Ishikawa (cell line): ENCODE measurements at regions not wholly inside any gene's neighbourhood (a gene's known extent, or its start where the extent isn't known, plus 50 kb on each side); places are given as distances from the start of the nearest gene placed in this dataset.

Experiments
- CEBPB ChIP-seq: IDR thresholded peaks from 2 replicates; pipeline ENCODE4 v1.6.1; 2012
- CREB1 ChIP-seq: IDR thresholded peaks from 2 replicates; pipeline ENCODE4 v1.6.1; 2012; ENCODE audit warnings: low read depth
- EGR1 ChIP-seq: IDR thresholded peaks from 2 replicates; pipeline ENCODE4 v1.6.1; 2012
- EP300 ChIP-seq: IDR thresholded peaks from 2 replicates; pipeline ENCODE4 v1.6.1; 2012; ENCODE audit warnings: borderline replicate concordance
- FOXM1 ChIP-seq: IDR thresholded peaks from 2 replicates; pipeline ENCODE4 v1.6.1; 2012; ENCODE audit warnings: low read depth, borderline replicate concordance
- NFIC ChIP-seq: IDR thresholded peaks from 2 replicates; pipeline ENCODE4 v1.6.1; 2012
- RAD21 ChIP-seq: IDR thresholded peaks from 2 replicates; pipeline ENCODE4 v1.6.1; 2012; ENCODE audit warnings: low read depth
- TAF1 ChIP-seq: IDR thresholded peaks from 2 replicates; pipeline ENCODE4 v1.6.1; 2012; ENCODE audit warnings: low read depth, mild to moderate bottlenecking
- TCF12 ChIP-seq: IDR thresholded peaks from 2 replicates; pipeline ENCODE4 v1.6.1; 2012; ENCODE audit warnings: low read depth
- TEAD4 ChIP-seq: IDR thresholded peaks from 2 replicates; pipeline ENCODE4 v1.6.1; 2012
- YY1 ChIP-seq: IDR thresholded peaks from 2 replicates; pipeline ENCODE4 v1.6.1; 2012; ENCODE audit warnings: low read depth
- ZBTB7A ChIP-seq: IDR thresholded peaks from 2 replicates; pipeline ENCODE4 v1.6.1; 2012; ENCODE audit warnings: low read depth
- TF ChIP-seq, protein P1 (sequence below): IDR thresholded peaks from 2 replicates; pipeline ENCODE4 v1.6.1; 2012
- TF ChIP-seq, protein P2 (sequence below): IDR thresholded peaks from 2 replicates; pipeline ENCODE4 v1.6.1; 2012
- TF ChIP-seq, protein P3 (sequence below): IDR thresholded peaks from 2 replicates; pipeline ENCODE4 v1.6.1; 2012; ENCODE audit warnings: low read depth, mild to moderate bottlenecking

DNA sequence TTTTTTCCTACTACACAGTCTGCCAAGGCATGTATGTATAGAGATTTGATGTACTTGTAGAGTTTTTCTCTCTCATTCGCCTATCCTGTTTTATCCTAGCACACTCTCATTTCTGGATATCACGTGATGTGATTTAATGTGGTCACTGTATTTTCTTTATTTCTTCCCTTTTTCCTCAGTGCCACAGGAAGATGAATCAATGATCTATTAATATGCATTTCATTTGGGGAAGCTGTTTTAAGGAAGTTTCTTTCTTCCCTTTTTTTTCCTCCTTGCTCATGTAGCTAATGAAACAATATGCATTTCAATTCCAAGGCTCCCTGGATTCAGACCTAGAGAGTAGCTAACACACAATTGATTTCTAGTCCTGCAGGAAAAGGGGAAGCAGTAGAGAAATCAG lies 506.3 kb upstream of the WWC1 start:
- no peak for TF ChIP-seq NFIC
- TF ChIP-seq, protein P1, sequence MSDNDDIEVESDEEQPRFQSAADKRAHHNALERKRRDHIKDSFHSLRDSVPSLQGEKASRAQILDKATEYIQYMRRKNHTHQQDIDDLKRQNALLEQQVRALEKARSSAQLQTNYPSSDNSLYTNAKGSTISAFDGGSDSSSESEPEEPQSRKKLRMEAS = no peak
- TF ChIP-seq FOXM1 = no peak
- no peak for TF ChIP-seq EGR1
- TF ChIP-seq YY1 = no peak
- no peak for TF ChIP-seq ZBTB7A
- TF ChIP-seq, protein P2, sequence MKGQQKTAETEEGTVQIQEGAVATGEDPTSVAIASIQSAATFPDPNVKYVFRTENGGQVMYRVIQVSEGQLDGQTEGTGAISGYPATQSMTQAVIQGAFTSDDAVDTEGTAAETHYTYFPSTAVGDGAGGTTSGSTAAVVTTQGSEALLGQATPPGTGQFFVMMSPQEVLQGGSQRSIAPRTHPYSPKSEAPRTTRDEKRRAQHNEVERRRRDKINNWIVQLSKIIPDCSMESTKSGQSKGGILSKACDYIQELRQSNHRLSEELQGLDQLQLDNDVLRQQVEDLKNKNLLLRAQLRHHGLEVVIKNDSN = no peak
- no peak for TF ChIP-seq TAF1
- TF ChIP-seq EP300 = no peak
- no peak for TF ChIP-seq CEBPB
- TF ChIP-seq CREB1 = no peak
- TF ChIP-seq TCF12 = no peak
- TF ChIP-seq RAD21 = no peak
- TF ChIP-seq, protein P3, sequence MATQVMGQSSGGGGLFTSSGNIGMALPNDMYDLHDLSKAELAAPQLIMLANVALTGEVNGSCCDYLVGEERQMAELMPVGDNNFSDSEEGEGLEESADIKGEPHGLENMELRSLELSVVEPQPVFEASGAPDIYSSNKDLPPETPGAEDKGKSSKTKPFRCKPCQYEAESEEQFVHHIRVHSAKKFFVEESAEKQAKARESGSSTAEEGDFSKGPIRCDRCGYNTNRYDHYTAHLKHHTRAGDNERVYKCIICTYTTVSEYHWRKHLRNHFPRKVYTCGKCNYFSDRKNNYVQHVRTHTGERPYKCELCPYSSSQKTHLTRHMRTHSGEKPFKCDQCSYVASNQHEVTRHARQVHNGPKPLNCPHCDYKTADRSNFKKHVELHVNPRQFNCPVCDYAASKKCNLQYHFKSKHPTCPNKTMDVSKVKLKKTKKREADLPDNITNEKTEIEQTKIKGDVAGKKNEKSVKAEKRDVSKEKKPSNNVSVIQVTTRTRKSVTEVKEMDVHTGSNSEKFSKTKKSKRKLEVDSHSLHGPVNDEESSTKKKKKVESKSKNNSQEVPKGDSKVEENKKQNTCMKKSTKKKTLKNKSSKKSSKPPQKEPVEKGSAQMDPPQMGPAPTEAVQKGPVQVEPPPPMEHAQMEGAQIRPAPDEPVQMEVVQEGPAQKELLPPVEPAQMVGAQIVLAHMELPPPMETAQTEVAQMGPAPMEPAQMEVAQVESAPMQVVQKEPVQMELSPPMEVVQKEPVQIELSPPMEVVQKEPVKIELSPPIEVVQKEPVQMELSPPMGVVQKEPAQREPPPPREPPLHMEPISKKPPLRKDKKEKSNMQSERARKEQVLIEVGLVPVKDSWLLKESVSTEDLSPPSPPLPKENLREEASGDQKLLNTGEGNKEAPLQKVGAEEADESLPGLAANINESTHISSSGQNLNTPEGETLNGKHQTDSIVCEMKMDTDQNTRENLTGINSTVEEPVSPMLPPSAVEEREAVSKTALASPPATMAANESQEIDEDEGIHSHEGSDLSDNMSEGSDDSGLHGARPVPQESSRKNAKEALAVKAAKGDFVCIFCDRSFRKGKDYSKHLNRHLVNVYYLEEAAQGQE = no peak
- no peak for TF ChIP-seq TEAD4

DNA sequence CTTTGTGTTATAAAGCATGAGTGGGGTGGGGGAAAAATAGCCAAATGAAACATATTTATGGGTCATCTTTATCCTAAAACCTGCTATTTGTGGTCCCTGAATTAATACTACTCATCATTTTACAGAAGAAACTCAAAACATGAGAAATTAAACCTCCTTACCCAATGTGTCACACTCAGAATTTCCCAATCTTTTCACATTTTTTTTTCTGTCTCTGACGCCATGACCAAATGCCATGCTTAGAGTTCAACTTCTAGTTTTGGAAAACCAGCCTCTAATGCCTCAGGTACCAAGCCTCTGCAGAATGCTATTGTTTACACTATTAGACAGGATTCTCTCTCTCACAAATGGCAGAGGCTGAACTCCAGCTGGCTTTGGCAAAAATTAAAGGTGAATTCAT lies 505.5 kb upstream of the WWC1 start:
- TF ChIP-seq ZBTB7A (no peak), CREB1 (no peak), TCF12 (no peak), TEAD4 (no peak), EGR1 (no peak), CEBPB (no peak), FOXM1 (no peak), YY1 (no peak), EP300 (no peak), TAF1 (no peak)
- TF ChIP-seq, protein P1 = no peak
- TF ChIP-seq, protein P2 = no peak

DNA sequence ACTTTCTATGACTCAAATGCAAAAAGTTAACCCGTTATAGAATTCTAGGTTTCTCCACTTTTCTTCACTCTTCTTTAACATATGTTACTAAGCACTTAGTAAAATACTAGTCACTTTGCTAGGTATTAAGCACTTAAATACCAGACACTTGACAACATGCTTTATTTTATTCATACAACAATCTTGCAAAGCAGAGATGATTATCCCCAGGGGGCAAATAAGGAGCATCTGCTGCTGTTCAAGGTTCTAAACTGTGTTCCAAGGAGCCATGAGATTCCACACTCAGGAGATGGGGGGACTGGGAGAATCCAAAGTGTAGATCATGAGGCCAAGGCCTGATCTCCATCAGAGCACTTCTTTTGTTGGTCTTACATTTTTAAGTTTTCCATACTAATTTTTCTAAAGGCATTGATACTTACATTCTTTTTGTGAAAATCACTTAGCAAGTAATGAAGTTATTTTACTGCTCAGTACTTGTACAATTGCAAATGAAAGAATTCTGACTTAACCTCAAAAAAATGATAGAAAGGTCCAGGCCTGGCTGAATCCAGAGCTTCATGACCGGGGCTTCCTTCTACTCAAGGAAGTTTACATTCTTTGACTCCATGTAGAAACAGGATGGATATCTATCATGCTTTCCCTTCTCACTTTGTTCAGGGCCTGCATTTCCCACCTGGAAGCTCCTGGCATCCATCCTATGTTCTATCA lies 504.4 kb upstream of the WWC1 start:
- TF ChIP-seq EP300 = no peak
- no peak for TF ChIP-seq CREB1
- TF ChIP-seq, protein P2 = no peak
- no peak for TF ChIP-seq EGR1
- TF ChIP-seq TAF1 = no peak
- no peak for TF ChIP-seq TCF12
- TF ChIP-seq TEAD4 = no peak
- no peak for TF ChIP-seq NFIC
- TF ChIP-seq RAD21 = no peak

DNA sequence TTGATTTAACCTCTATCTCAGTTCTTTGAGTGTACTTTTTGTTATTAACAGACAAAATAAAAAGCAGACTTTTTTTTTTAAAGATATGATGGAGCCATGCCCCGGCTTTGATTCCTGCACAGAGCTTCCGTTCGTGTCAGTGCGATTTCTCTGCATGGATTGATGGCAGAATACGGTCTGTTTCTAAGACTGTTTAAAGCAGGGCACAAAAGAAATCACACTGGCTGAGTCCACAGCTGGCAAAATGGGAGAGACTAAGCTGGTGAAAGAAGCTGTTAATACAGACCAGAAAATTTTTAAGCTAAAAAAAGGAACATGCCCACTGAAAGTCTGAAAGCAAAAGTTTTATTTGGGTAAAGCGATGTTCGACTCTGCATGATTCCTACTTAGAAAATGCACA lies 501.4 kb upstream of the WWC1 start:
- no peak for TF ChIP-seq TAF1
- TF ChIP-seq, protein P1 = no peak
- no peak for TF ChIP-seq FOXM1
- TF ChIP-seq, protein P2 = no peak
- TF ChIP-seq RAD21 = no peak
- TF ChIP-seq ZBTB7A = no peak
- no peak for TF ChIP-seq TCF12
- TF ChIP-seq EP300 = no peak
- no peak for TF ChIP-seq YY1
- no peak for TF ChIP-seq TEAD4
- TF ChIP-seq, protein P3 = no peak
- no peak for TF ChIP-seq NFIC
- no peak for TF ChIP-seq EGR1
- no peak for TF ChIP-seq CREB1
- TF ChIP-seq CEBPB = no peak
